Upper lobe of left lung (tissue), 6 donors: ENCODE measurements at regions not wholly inside any gene's neighbourhood (a gene's known extent, or its start where the extent isn't known, plus 50 kb on each side); places are given as distances from the start of the nearest gene placed in this dataset.
A peak's percentile ranks its signal among the peaks of the same experiment; 100 is the strongest.

Source experiments
- ATAC-seq, 2 donors: fragments of 200-7000 bp; cut with Tn5 transposase; one replicate each; pipeline ENCODE4 v1.9.1; 2022; ENCODE audit warnings: mild to moderate bottlenecking in 2 of 2, moderate library complexity in 2 of 2; ENCODE audit not compliant: low FRiP score in 2 of 2
- DNase-seq, 2 donors: peaks; one replicate each; pipeline ENCODE4 v3.0.0-alpha.2; 2019 to 2020
- H3K27ac ChIP-seq, 4 donors: fragments of 200-600 bp; sonication (generic); one replicate each; pipeline ENCODE4 v1.5.1; 2016 to 2019
- H3K27me3 ChIP-seq, 4 donors: fragments of 200-600 bp; sonication (generic); one replicate each; pipeline ENCODE4 v1.5.1; 2017 to 2019
- H3K36me3 ChIP-seq, 4 donors: fragments of 200-600 bp; sonication (generic); one replicate each; pipeline ENCODE4 v1.5.1; 2016 to 2019
- H3K4me1 ChIP-seq, 4 donors: fragments of 200-600 bp; sonication (generic); one replicate each; pipeline ENCODE4 v1.5.1; 2018 to 2019
- H3K4me3 ChIP-seq, 4 donors: fragments of 200-600 bp; sonication (generic); one replicate each; pipeline ENCODE4 v1.5.1; 2017 to 2019; ENCODE audit warnings: mild to moderate bottlenecking in 2 of 4, moderate library complexity in 1 of 4
- H3K9me3 ChIP-seq, 4 donors: fragments of 200-600 bp; sonication (generic); one replicate each; pipeline ENCODE4 v1.5.1; 2018 to 2019
- EP300 ChIP-seq, 4 donors: sonication (generic); formaldehyde crosslinking; IDR thresholded peaks; one replicate each; pipeline ENCODE4 v1.5.1; 2017; ENCODE audit warnings: antibody characterized with exemption in 4 of 4, control low read depth in 2 of 4
- POLR2A ChIP-seq, 4 donors: fragments of 450-650 bp; IDR thresholded peaks; one replicate each; pipeline ENCODE4 v1.5.1; 2016 to 2017; ENCODE audit warnings: antibody characterized with exemption in 4 of 4, mild to moderate bottlenecking in 2 of 4
- POLR2AphosphoS5 ChIP-seq, 2 donors: sonication (generic); formaldehyde crosslinking; IDR thresholded peaks; one replicate each; pipeline ENCODE4 v1.5.1; 2017; ENCODE audit warnings: antibody characterized with exemption in 2 of 2
- WGBS, 2 donors: methylation state at CpG; one replicate each; pipeline ENCODE4 v1.1.5; 2017 to 2018; 5-methylcytosine and 5-hydroxymethylcytosine counted together
- TF ChIP-seq, protein P1 (sequence below), 6 experiments: fragments of 450-650 bp in 4 of 6; fragments of 200-600 bp in 2 of 6; sonication (generic) in 2 of 6; IDR thresholded peaks; one replicate each; pipeline ENCODE4 v1.5.1; 2016 to 2019; ENCODE audit warnings: antibody characterized with exemption in 6 of 6
- donor health status: DM: no; HTN: no; CAD: no; lungs with moderate emphysema.
- donor health status: DM: no; HTN: yes; CAD: no; lungs with severe emphysema.

DNA sequence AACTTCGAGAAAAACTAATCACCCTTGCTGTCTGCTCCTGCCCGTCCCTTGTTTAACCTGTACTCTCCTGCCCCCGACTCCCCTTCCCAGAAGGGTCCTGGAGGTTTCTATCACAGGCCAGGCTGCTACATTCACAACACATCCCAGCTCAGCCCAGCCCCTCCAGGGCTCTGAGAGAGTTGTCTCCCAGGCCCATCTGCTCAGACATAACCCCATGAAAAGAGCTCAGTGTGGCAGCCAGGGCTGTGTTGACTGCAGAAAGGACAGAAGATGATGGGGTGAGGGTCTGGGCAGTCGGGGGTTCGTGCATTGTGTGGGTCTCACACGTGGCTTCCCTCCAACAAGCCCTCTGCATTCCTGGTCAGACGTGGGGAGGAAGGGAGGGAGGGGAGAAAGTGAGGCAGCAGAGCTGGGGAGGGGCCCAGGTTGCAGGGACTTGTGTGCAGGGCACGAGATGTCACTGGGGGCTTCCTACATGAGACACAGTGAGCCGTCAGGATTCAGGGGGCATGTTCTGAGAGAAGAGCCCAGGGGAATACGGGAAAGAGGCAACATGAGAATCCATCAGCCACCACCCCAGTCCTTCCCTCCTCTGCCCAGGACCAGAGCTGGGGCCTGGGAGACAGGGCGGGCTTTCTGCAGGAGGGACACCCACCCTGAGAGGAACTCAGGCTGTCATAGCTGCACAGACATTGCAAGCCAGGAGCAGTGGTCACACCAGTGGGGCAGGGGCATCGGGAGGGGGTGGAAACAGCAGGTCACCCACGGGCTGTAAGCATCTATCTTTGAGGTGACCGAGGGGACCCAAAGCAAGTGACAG lies 372.9 kb downstream of the PREX1 start:
- Histone ChIP-seq H3K27me3 (no peaks in the 10 kb centered on the region), H3K27ac (no peak overlapping the region), H3K9me3 (no peaks in the 10 kb centered on the region), H3K4me1 (no peaks in the 10 kb centered on the region), H3K36me3 (no peaks in the 10 kb centered on the region), H3K4me3 (no peak overlapping the region)
- TF ChIP-seq POLR2AphosphoS5 (IDR thresholded peaks at IDR 0.05), result no peak
- no peak for ATAC-seq
- DNase-seq, result peak in 1 of 2 donors; percentile 15
- 61 to 70% methylated on average over 11 to 14 of the region's 14 CpGs for WGBS, 2 donors

DNA sequence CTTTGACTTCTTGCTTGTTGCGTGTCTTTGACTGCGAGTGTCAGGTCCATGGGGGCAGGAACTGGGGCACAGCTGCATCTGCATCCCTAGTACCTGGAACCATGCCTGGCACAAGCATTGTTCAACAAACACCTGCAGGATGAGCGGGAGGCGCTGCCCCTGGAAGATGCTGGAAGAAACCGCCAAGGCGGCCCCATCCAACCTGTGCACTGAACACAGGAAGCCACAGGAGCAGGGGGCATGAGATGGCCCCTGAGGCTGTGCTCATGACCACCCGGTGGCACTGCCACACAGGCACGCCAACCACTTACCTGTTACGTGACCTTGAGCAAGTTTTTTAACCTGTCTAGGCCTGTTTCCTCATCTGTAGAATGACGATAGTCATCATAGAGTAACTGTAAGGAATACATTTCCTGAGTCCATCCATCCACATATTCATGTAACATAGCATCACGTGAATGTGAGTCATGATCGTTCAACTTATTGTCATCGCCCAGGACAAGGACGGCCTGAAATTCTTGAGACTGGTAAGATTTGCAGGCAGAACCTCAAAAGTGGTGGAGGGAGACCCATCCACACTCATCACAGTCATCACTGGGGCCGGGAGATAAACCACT lies 374.2 kb downstream of the PREX1 start:
- H3K4me1 ChIP-seq, result no peaks in the 10 kb centered on the region
- no peaks in the 10 kb centered on the region for H3K9me3 ChIP-seq
- no peak for DNase-seq
- H3K27me3 ChIP-seq, result no peaks in the 10 kb centered on the region
- no peak for ATAC-seq
- H3K4me3 ChIP-seq, result no peak overlapping the region
- H3K27ac ChIP-seq, result no peak overlapping the region
- WGBS, 2 donors, result 84 to 87% methylated on average over 13 to 15 of the region's 15 CpGs
- TF ChIP-seq POLR2AphosphoS5 (IDR thresholded peaks at IDR 0.05), result no peak
- no peak for TF ChIP-seq EP300 (IDR thresholded peaks at IDR 0.05)
- TF ChIP-seq POLR2A (IDR thresholded peaks at IDR 0.05), result no peak
- TF ChIP-seq, protein P1, sequence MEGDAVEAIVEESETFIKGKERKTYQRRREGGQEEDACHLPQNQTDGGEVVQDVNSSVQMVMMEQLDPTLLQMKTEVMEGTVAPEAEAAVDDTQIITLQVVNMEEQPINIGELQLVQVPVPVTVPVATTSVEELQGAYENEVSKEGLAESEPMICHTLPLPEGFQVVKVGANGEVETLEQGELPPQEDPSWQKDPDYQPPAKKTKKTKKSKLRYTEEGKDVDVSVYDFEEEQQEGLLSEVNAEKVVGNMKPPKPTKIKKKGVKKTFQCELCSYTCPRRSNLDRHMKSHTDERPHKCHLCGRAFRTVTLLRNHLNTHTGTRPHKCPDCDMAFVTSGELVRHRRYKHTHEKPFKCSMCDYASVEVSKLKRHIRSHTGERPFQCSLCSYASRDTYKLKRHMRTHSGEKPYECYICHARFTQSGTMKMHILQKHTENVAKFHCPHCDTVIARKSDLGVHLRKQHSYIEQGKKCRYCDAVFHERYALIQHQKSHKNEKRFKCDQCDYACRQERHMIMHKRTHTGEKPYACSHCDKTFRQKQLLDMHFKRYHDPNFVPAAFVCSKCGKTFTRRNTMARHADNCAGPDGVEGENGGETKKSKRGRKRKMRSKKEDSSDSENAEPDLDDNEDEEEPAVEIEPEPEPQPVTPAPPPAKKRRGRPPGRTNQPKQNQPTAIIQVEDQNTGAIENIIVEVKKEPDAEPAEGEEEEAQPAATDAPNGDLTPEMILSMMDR (IDR thresholded peaks at IDR 0.05), result no peak
- no peaks in the 10 kb centered on the region for H3K36me3 ChIP-seq

DNA sequence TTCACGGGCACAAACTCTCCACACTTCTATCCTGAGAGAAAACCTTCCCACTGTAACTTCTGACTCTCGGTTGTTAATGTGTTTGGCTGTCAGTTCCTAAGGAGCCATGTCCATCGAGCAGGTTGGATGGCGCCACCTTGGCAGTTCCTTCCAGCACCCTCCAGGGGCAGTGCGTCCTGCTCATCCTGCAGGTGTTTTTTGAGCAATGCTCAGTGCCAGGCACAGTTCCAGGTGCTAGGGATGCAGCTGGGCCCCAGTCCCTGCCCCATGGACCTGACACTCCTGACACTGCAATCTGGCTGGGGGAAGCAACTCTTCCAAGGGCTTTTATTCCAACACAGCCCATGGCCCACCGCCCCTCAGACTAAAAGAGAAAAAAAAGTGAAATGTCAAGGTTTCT lies 376.4 kb downstream of the PREX1 start:
- H3K9me3 ChIP-seq, result no peaks in the 10 kb centered on the region
- no peaks in the 10 kb centered on the region for H3K36me3 ChIP-seq
- DNase-seq, result no peak
- H3K4me3 ChIP-seq, result no peak overlapping the region
- 85 to 91% methylated on average over 6 of the region's 6 CpGs for WGBS, 2 donors
- H3K4me1 ChIP-seq, result no peaks in the 10 kb centered on the region
- no peak for ATAC-seq
- H3K27me3 ChIP-seq, result no peaks in the 10 kb centered on the region
- no peak overlapping the region for H3K27ac ChIP-seq
- TF ChIP-seq, protein P1 (IDR thresholded peaks at IDR 0.05), result no peak
- TF ChIP-seq EP300 (IDR thresholded peaks at IDR 0.05) (no peak), POLR2A (IDR thresholded peaks at IDR 0.05) (no peak)

DNA sequence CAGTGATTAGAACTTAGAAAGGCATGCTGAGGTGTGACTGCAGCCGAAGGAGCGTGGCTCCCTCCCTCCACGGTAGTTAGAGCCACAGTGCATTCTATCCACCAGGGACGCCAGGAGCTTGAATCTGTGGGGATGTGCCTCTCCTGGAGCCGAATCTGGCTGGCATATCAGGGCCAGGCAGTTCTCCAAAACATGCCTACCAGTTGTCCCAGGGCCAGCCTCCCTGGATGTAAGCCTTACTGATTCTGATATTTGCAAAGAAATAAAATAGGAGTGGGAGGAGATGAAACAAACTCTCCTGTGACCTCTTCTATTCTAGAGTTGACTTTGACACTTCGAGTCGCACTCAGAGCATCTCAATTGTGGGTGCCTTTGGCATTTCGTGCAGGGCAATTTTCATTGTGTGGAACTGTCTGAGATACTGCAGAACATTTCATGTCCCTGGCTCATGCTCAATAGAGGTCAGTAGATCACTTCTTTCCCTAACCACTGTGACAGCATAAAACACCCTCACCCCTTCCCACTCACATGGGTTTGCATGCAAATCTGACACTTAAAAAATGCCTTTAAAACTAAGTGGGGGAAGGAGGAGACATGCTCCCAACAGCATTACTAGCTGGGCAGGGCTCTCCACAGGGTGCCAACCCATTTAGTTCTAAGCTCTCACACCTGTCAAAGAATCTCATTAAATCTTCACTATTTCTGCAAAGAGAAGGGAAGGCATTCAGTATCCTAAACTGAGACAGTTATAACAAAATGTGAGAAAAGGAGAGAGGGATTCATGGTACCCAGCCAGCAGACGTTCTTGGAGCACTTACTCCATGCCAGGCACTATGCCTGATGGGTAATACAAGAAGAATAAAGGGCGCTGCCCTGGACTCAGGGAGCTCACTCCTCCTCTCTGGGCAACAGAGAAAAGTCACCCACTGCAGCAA lies 378.9 kb downstream of the PREX1 start:
- Histone ChIP-seq H3K4me3 (no peak overlapping the region), H3K36me3 (no peaks in the 10 kb centered on the region), H3K27me3 (no peaks in the 10 kb centered on the region), H3K9me3 (peaks cover 0 to 10% (median 6%) of the 10 kb centered on the region in 4 donors), H3K27ac (no peak overlapping the region), H3K4me1 (no peaks in the 10 kb centered on the region)
- ATAC-seq, result no peak
- no peak for DNase-seq
- TF ChIP-seq EP300 (IDR thresholded peaks at IDR 0.05), result no peak
- no peak for TF ChIP-seq POLR2AphosphoS5 (IDR thresholded peaks at IDR 0.05)
- TF ChIP-seq, protein P1 (IDR thresholded peaks at IDR 0.05), result no peak
- no peak for TF ChIP-seq POLR2A (IDR thresholded peaks at IDR 0.05)
- WGBS, 2 donors, result 65 to 68% methylated on average over 6 to 10 of the region's 10 CpGs

DNA sequence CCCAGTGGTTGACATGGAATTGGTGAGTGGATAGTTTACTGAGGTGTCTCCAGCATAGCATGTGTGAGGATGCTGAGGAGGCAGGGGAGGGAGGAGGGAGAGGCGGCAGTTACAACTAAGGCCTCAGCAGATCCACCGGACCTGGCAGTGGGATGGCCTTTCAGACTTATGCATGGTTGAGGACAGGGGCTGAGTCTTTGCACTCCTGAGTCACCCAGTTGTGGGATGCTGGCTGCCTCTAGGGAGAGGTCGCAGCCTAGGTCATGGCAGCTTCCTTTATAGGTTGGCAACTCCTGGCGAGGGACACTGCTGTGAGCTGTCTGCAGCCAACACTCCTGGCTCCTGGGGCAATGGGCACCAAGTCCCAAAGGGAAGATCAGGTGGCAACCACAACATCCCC lies 380.3 kb downstream of the PREX1 start:
- no peaks in the 10 kb centered on the region for H3K27me3 ChIP-seq
- H3K27ac ChIP-seq, result no peak overlapping the region
- no peaks in the 10 kb centered on the region for H3K36me3 ChIP-seq
- DNase-seq (no peak), ATAC-seq (no peak)
- peaks cover 0 to 18% (median 9%) of the 10 kb centered on the region in 4 donors for H3K9me3 ChIP-seq
- 80 to 87% methylated on average over 3 to 4 of the region's 4 CpGs for WGBS, 2 donors
- H3K4me3 ChIP-seq, result no peak overlapping the region
- H3K4me1 ChIP-seq, result no peaks in the 10 kb centered on the region
- TF ChIP-seq EP300 (IDR thresholded peaks at IDR 0.05) (no peak), POLR2AphosphoS5 (IDR thresholded peaks at IDR 0.05) (no peak), POLR2A (IDR thresholded peaks at IDR 0.05) (no peak)
- TF ChIP-seq, protein P1 (IDR thresholded peaks at IDR 0.05), result no peak
